BE2C (cell line): ENCODE measurements at regions not wholly inside any gene's neighbourhood (a gene's known extent, or its start where the extent isn't known, plus 50 kb on each side); places are given as distances from the start of the nearest gene placed in this dataset.

Source experiments
- DNase-seq: peaks from one replicate; pipeline ENCODE4 v3.0.0-alpha.2; 2020
- H3K27me3 ChIP-seq: fragments of 250-450 bp; sonication (Bioruptor Pico); 2 replicates; pipeline ENCODE4 v1.5.1; 2020; ENCODE audit warnings: mild to moderate bottlenecking
- H3K36me3 ChIP-seq: fragments of 250-450 bp; sonication (Bioruptor Pico); 2 replicates; pipeline ENCODE4 v1.5.1; 2020; ENCODE audit warnings: mild to moderate bottlenecking
- H3K4me1 ChIP-seq: fragments of 250-450 bp; sonication (Bioruptor Pico); 2 replicates; pipeline ENCODE4 v1.5.1; 2020
- H3K4me3 ChIP-seq: 2 replicates; pipeline ENCODE4 v1.5.1; 2011; ENCODE audit warnings: low read depth, low read length
- H3K9me3 ChIP-seq: fragments of 250-450 bp; sonication (Bioruptor Pico); 2 replicates; pipeline ENCODE4 v1.5.1; 2020
- CTCF ChIP-seq: IDR thresholded peaks from 2 replicates; pipeline ENCODE4 v1.5.1; 2012; ENCODE audit warnings: mild to moderate bottlenecking, low read depth, low read length

DNA sequence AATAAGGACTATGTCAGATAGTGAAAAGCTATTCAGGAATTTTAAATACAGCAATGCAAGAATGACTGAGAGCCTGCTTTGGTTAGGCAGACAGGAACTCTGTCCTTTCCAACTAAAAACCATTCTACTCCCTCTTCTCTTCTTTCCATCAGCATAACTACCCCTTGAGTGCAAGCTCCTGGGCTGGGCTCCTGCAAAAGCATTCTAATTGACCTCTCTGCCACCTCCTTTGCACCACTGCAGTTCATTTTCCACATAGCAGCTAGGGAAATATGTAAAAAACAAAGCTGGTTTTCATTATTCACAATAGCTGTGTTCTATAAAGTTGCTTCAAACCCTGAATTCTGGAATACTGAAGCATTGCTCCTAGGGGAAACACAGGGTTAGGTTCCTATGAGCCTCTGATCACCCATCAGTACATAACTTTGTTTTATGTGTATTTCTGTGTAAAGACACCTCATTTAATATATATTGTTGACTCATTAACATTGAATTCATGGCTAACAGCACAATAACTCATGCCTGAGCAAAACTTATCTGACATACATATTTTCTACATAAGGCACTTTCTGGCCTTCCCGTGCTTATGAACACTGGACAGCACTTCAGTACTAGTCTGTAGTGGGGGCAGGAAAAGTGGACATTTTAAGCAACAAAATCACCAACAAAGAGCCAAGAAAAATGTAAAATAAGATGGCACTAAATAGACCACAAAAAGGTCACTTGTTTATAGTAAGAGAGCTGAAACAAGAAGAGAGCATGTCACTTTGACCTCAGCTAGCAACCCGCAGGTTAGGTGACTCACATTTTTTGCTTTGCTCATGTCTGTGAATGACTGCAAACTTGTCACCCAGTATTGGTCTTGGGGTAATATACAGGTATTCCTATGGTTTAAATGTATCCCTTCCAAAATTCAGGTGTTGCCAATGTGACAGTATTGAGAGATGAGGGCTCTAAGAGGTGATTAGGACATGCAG is 57.9 kb upstream of the IRF2BP2 start:
- Histone ChIP-seq H3K9me3 (no peaks in the 10 kb centered on the region), H3K27me3 (no peaks in the 10 kb centered on the region), H3K36me3 (no peaks in the 10 kb centered on the region), H3K4me3 (no peak overlapping the region), H3K4me1 (peaks cover 6% of the 10 kb centered on the region; the same call in 1 of the 2 replicates)
- DNase-seq = no peak
- no peak for TF ChIP-seq CTCF

DNA sequence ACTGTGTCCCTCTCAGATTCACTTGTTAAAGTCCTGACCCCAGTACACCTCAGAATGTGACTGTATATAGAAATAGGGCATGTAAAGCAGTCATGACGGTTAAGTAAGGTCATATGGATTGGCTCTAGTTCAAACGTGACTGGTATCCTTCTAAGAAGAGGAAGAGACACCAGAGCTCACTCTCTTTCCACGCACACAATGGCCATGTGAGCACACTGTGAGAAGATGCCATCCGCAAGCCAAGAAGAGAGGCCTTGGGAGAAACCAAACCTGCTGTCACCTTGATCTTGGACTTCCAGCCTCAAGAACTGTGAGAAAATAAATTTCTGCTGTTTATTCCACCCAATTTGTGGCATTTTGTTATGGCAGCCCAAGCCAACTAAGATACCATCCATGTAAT is 56.8 kb upstream of the IRF2BP2 start:
- Histone ChIP-seq H3K27me3 (no peaks in the 10 kb centered on the region), H3K4me3 (no peak overlapping the region), H3K4me1 (no peaks in the 10 kb centered on the region), H3K9me3 (no peaks in the 10 kb centered on the region), H3K36me3 (no peaks in the 10 kb centered on the region)
- no peak for DNase-seq
- no peak for TF ChIP-seq CTCF

DNA sequence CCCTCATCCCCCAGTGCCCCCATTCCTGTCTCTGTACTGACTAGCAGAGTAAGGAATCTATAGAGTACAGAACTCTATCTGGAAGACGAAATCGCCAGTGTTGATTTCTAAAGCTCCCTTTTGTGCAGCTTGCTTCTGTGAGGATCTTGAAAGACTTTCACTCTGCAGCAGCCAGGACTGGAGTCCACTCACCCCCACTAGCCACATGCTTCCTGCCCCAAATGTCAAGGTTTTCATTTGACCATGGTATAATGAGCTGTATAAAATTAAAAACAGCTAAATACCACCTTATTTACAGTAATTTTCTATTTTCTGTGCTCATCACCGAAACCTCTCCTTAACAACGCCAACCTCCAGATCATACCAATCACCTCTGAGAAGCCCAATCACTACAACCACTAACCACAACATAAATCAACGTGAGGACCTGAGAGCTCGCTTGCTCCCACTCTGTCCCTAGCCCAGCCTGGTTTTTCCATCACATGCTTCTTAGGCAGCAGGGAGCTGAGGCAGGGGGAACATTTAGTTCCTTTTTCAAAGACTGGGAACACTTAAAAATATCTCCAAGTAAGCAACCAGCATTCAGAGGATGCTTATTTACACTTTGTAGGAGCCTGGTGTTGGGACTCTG is 56.1 kb upstream of the IRF2BP2 start:
- no peaks in the 10 kb centered on the region for H3K4me1 ChIP-seq
- TF ChIP-seq CTCF = no peak
- no peak for DNase-seq
- H3K4me3 ChIP-seq = no peak overlapping the region
- H3K9me3 ChIP-seq = no peaks in the 10 kb centered on the region
- H3K27me3 ChIP-seq = no peaks in the 10 kb centered on the region
- no peaks in the 10 kb centered on the region for H3K36me3 ChIP-seq

DNA sequence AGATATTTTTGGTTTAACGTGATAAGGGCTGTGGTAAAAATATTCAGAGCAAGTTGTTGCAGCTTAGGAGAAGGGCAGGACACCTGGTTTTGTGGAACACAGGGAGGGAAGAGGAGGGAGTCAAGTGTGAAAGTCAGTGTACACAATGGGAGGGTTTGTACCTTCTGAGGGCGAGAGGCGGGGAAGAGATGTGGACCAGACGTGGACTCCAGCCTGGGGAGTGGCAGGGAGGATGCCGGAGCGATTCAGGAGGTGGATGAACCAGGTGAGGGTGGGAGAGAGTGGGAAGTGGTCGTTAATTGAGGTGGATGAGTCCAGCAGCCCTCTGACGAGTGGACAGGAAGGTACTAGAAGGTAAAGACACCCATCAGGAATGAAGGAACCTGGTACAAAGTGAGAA is 52.2 kb upstream of the IRF2BP2 start:
- no peak overlapping the region for H3K4me3 ChIP-seq
- DNase-seq = no peak
- H3K36me3 ChIP-seq = no peaks in the 10 kb centered on the region
- no peaks in the 10 kb centered on the region for H3K4me1 ChIP-seq
- H3K27me3 ChIP-seq = no peaks in the 10 kb centered on the region
- TF ChIP-seq CTCF = no peak
- H3K9me3 ChIP-seq = no peaks in the 10 kb centered on the region

- H3K9me3 ChIP-seq = no peaks in the 10 kb centered on the region
These were observed 51.4 kb upstream of the IRF2BP2 start for GRCh38 chr1:234661317-234661928.

More at GRCh38 chr1:234661317-234661928, 51.4 kb upstream of the IRF2BP2 start:
- no peak for DNase-seq
- Histone ChIP-seq H3K4me1 (no peaks in the 10 kb centered on the region), H3K4me3 (no peak overlapping the region), H3K36me3 (no peaks in the 10 kb centered on the region), H3K27me3 (no peaks in the 10 kb centered on the region)
- TF ChIP-seq CTCF = no peak
